ENCODE measurements at regions not wholly inside any gene's neighbourhood (a gene's known extent, or its start where the extent isn't known, plus 50 kb on each side); places are given as distances from the start of the nearest gene placed in this dataset.

- TF ChIP-seq CTCF (conservative IDR thresholded peaks at IDR 0.05; ENCODE audit: low read length) (no peak), EZH2phosphoT487 (IDR thresholded peaks at IDR 0.05; ENCODE audit: borderline replicate concordance, low read depth, low read length) (no peak)
Observed at GRCh38 chr5:174381241-174381640, 335.7 kb downstream of the NSG2 start.

All from OCI-LY7 (cell line).